ENCODE measurements at regions not wholly inside any gene's neighbourhood (a gene's known extent, or its start where the extent isn't known, plus 50 kb on each side); places are given as distances from the start of the nearest gene placed in this dataset.

DNA sequence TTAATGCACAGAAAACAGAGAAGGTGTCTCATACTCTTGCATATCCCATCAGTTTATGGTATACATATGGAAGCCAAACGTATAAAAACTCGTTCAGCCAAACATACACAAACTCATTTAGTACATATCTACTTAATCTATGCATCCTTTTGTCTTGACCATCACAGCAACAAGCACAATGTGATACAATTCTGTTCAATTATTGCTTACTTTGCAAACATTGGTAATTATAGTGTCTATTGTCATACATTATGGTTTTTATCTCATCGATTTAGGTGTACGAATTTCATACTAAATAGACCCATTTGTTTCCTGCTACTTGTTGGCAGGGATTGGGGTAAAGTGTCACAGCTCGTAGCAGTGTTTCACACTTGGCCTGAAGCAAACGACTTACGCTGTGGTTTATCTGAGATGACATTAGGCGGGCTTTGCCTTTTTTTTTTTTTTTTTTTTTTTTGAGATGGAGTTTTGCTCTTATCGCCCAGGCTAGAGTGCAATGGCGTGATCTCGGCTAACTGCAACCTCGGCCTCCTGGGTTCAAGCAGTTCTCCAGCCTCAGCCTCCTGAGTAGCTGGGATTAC, 425.9 kb upstream of the JARID2 start:
- Histone ChIP-seq H3K9me3 (ENCODE audit: low read depth) (no peaks in the 10 kb centered on the region), H4K20me1 (ENCODE audit: insufficient read depth) (no peaks in the 10 kb centered on the region), H3K27me3 (replicated peaks; ENCODE audit: insufficient read depth) (no peaks in the 10 kb centered on the region), H3K36me3 (ENCODE audit: low read depth) (no peaks in the 10 kb centered on the region), H3F3A (ENCODE audit: insufficient read depth) (no peaks in the 10 kb centered on the region), H3K9me2 (ENCODE audit: insufficient read depth) (no peaks in the 10 kb centered on the region), H3K4me3 (no peak overlapping the region), H3K4me1 (ENCODE audit: insufficient read depth) (peaks cover 21% of the 10 kb centered on the region), H3K79me2 (ENCODE audit: insufficient read depth) (no peaks in the 10 kb centered on the region), H3K4me2 (ENCODE audit: unreplicated experiment) (no peak overlapping the region), H3K9ac (no peak overlapping the region), H3K27ac (no peak overlapping the region), H2AFZ (no peak overlapping the region)
- no peak for DNase-seq
- TF ChIP-seq EZH2 (IDR thresholded peaks at IDR 0.05; ENCODE audit: insufficient read depth, poor library complexity, severe bottlenecking): no peak
- no peak for TF ChIP-seq EZH2phosphoT487 (IDR thresholded peaks at IDR 0.05; ENCODE audit: insufficient read depth, low read depth)
- in situ Hi-C loops (cut with MboI): no loop called here
- WGBS, 2 experiments (ENCODE audit: low coverage in 1 of 2, low lambda C conversion rate in 2 of 2, missing lambda C conversion rate in 2 of 2): 91 to 93% methylated on average over 11 to 12 of the region's 12 CpGs

DNA sequence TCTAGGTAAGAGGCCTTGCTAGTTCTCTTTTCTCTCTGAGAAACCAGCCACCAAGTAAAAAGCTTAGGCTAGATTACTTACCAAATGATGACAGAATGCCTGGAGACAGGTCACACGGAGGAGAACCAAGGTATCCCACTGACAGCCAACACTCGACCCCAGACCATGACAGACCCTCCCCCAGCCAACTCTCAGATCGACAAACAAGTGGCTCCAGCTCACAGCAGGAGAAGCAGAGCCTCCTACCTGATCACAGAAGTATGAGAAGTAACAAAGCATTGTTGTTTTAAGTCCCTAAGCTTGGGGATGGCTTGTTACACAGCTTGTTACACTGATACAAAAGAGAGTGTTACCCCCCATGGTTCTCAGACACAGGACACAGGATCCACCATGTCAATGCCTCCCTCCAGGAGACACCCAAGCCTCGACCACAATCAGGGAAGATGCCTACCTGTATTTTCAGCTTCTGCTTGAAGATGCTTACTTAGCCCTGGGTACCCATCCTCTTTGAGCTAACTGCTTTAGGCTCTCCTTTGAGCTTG, 423.8 kb upstream of the JARID2 start:
- TF ChIP-seq EZH2phosphoT487 (IDR thresholded peaks at IDR 0.05; ENCODE audit: insufficient read depth, low read depth) (no peak), EZH2 (IDR thresholded peaks at IDR 0.05; ENCODE audit: insufficient read depth, poor library complexity, severe bottlenecking) (no peak)
- Histone ChIP-seq H3K9me2 (ENCODE audit: insufficient read depth) (no peaks in the 10 kb centered on the region), H3K4me3 (no peak overlapping the region), H3K9me3 (ENCODE audit: low read depth) (no peaks in the 10 kb centered on the region), H3K27me3 (replicated peaks; ENCODE audit: insufficient read depth) (no peaks in the 10 kb centered on the region), H4K20me1 (ENCODE audit: insufficient read depth) (no peaks in the 10 kb centered on the region), H3K27ac (no peak overlapping the region), H3K79me2 (ENCODE audit: insufficient read depth) (no peaks in the 10 kb centered on the region), H3K9ac (no peak overlapping the region), H2AFZ (no peak overlapping the region), H3K4me1 (ENCODE audit: insufficient read depth) (peaks cover 21% of the 10 kb centered on the region), H3F3A (ENCODE audit: insufficient read depth) (no peaks in the 10 kb centered on the region), H3K36me3 (ENCODE audit: low read depth) (no peaks in the 10 kb centered on the region), H3K4me2 (ENCODE audit: unreplicated experiment) (no peak overlapping the region)
- DNase-seq: no peak
- in situ Hi-C loops (cut with MboI): no loop called here
- whole genome bisulfite sequencing, 2 experiments (ENCODE audit: low coverage in 1 of 2, low lambda C conversion rate in 2 of 2, missing lambda C conversion rate in 2 of 2): 48 to 49% methylated on average over 4 of the region's 4 CpGs

DNA sequence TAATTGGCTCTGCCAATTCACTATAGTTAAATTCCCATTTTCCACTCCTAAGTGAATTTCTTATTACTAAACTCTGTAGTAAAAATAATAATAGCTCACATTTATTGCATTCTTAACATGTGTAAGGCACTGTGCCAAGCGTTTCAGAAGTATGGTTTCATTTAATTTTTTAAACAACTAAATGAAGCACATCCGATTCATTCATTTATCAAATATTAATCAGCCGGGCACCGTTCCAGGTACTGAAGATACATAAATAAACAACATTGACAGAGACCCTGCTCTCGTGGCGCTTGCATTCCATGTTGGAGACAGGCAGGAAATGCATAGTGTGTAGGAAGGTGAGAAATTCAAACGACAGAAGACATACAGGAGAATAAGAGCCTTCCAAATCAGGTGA, 423.2 kb upstream of the JARID2 start:
- no peak for TF ChIP-seq EZH2 (IDR thresholded peaks at IDR 0.05; ENCODE audit: insufficient read depth, poor library complexity, severe bottlenecking)
- Histone ChIP-seq H3K9me2 (ENCODE audit: insufficient read depth) (no peaks in the 10 kb centered on the region), H3K4me2 (ENCODE audit: unreplicated experiment) (no peak overlapping the region), H4K20me1 (ENCODE audit: insufficient read depth) (no peaks in the 10 kb centered on the region), H3K27me3 (replicated peaks; ENCODE audit: insufficient read depth) (no peaks in the 10 kb centered on the region), H3K9ac (no peak overlapping the region), H3K36me3 (ENCODE audit: low read depth) (no peaks in the 10 kb centered on the region), H3K79me2 (ENCODE audit: insufficient read depth) (no peaks in the 10 kb centered on the region), H2AFZ (no peak overlapping the region), H3K4me1 (ENCODE audit: insufficient read depth) (peaks cover 21% of the 10 kb centered on the region), H3K4me3 (no peak overlapping the region), H3K27ac (no peak overlapping the region), H3F3A (ENCODE audit: insufficient read depth) (no peaks in the 10 kb centered on the region), H3K9me3 (ENCODE audit: low read depth) (no peaks in the 10 kb centered on the region)
- in situ Hi-C loops (cut with MboI): no loop called here
- peak; percentile 22 for DNase-seq
- 42 to 45% methylated on average over 7 of the region's 7 CpGs for WGBS, 2 experiments (ENCODE audit: low coverage in 1 of 2, low lambda C conversion rate in 2 of 2, missing lambda C conversion rate in 2 of 2)

DNA sequence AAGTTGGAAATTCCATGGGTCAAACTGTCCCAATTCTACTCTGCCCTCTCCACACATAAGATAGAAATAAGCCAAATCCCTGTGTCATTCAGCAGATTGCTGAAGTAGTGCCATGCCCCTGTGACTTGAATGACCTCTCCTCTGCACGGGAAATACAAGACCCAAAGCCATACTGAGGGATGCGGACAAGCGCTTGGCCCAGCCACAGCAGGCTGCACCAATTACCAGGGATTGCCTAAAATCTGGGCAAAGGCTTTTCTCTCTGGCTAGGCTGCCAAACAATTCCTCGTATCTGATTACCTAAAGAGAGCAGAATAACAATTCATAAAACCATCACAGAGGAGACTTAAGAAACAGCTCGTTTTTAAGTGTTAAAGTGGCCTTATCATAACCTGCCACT, 421.8 kb upstream of the JARID2 start:
- WGBS, 2 experiments (ENCODE audit: low coverage in 1 of 2, low lambda C conversion rate in 2 of 2, missing lambda C conversion rate in 2 of 2): 64 to 71% methylated on average over 5 of the region's 5 CpGs
- Histone ChIP-seq H3K79me2 (ENCODE audit: insufficient read depth) (no peaks in the 10 kb centered on the region), H3F3A (ENCODE audit: insufficient read depth) (no peaks in the 10 kb centered on the region), H3K36me3 (ENCODE audit: low read depth) (no peaks in the 10 kb centered on the region), H2AFZ (no peak overlapping the region), H3K27me3 (replicated peaks; ENCODE audit: insufficient read depth) (no peaks in the 10 kb centered on the region), H3K9ac (no peak overlapping the region), H4K20me1 (ENCODE audit: insufficient read depth) (no peaks in the 10 kb centered on the region), H3K9me3 (ENCODE audit: low read depth) (no peaks in the 10 kb centered on the region), H3K4me1 (ENCODE audit: insufficient read depth) (peaks cover 15% of the 10 kb centered on the region), H3K4me2 (ENCODE audit: unreplicated experiment) (no peak overlapping the region), H3K9me2 (ENCODE audit: insufficient read depth) (no peaks in the 10 kb centered on the region), H3K27ac (no peak overlapping the region), H3K4me3 (no peak overlapping the region)
- in situ Hi-C loops (cut with MboI): no loop called here
- TF ChIP-seq EZH2 (IDR thresholded peaks at IDR 0.05; ENCODE audit: insufficient read depth, poor library complexity, severe bottlenecking) (no peak), EZH2phosphoT487 (IDR thresholded peaks at IDR 0.05; ENCODE audit: insufficient read depth, low read depth) (no peak)
- no peak for DNase-seq

Measured in GM23248 (cell line).